ENCODE measurements at regions not wholly inside any gene's neighbourhood (a gene's known extent, or its start where the extent isn't known, plus 50 kb on each side); places are given as distances from the start of the nearest gene placed in this dataset.
"Not testable (repeated sequence)": the region's sequence is repeated elsewhere in the genome, so short reads cannot be mapped to it uniquely, and the experiment has no call there.

GRCh38 chr1:78203410-78203982, 157.7 kb downstream of the GIPC2 start:
- 71 to 74% methylated on average over 13 of the region's 13 CpGs for WGBS, 2 donors
- not testable (repeated sequence) for H3K27me3 ChIP-seq (ENCODE audit: control insufficient read depth in 1 of 2, insufficient read depth in 2 of 2, low read length in 2 of 2); H3K36me3 ChIP-seq (ENCODE audit: control insufficient read depth in 2 of 2, insufficient read depth in 2 of 2, low read length in 1 of 2); H3K4me3 ChIP-seq (ENCODE audit: low read depth in 1 of 2, low read length in 2 of 2); H3K27ac ChIP-seq (ENCODE audit: low read depth in 2 of 2, low read length in 1 of 2); H3K9me3 ChIP-seq (ENCODE audit: control insufficient read depth in 2 of 2, insufficient read depth in 1 of 2, low read depth in 1 of 2, low read length in 1 of 2); H3K4me1 ChIP-seq (ENCODE audit: control insufficient read depth in 2 of 2, insufficient read depth in 2 of 2, low read length in 1 of 2)

DNA sequence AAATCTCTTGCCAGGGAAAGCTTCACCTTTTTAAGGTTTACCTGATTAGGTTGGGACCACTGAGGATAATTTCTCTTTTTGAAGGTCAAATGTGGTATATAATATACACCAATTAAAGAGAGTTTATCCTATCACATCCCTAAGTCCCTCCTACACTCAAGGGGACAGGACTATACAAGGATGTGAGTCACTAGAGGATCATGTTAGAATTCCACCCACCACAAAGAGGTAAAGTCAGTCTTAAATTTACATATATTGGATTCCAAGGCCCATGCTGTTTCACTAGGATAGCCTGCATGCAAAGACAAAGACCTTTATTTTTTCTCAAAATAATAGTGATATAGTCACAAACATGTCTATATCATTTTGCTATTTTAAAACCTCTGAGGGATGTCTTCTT, 164.4 kb downstream of the GIPC2 start:
- Histone ChIP-seq H3K4me1 (ENCODE audit: control insufficient read depth in 2 of 2, insufficient read depth in 2 of 2, low read length in 1 of 2) (peaks cover 5 to 12% of the 10 kb centered on the region in 2 donors), H3K27ac (ENCODE audit: low read depth in 2 of 2, low read length in 1 of 2) (no peak overlapping the region), H3K36me3 (ENCODE audit: control insufficient read depth in 2 of 2, insufficient read depth in 2 of 2, low read length in 1 of 2) (no peaks in the 10 kb centered on the region), H3K4me3 (ENCODE audit: low read depth in 1 of 2, low read length in 2 of 2) (no peak overlapping the region), H3K27me3 (ENCODE audit: control insufficient read depth in 1 of 2, insufficient read depth in 2 of 2, low read length in 2 of 2) (no peaks in the 10 kb centered on the region), H3K9me3 (ENCODE audit: control insufficient read depth in 2 of 2, insufficient read depth in 1 of 2, low read depth in 1 of 2, low read length in 1 of 2) (peaks cover 0 to 7% of the 10 kb centered on the region in 2 donors)

GRCh38 chr1:78211483-78212092, 165.8 kb downstream of the GIPC2 start:
- 86 to 90% methylated on average over 7 of the region's 7 CpGs for WGBS, 2 donors
- no peaks in the 10 kb centered on the region for H3K27me3 ChIP-seq (ENCODE audit: control insufficient read depth in 1 of 2, insufficient read depth in 2 of 2, low read length in 2 of 2)
- H3K4me1 ChIP-seq (ENCODE audit: control insufficient read depth in 2 of 2, insufficient read depth in 2 of 2, low read length in 1 of 2) = peaks cover 5 to 12% of the 10 kb centered on the region in 2 donors
- no peak overlapping the region for H3K4me3 ChIP-seq (ENCODE audit: low read depth in 1 of 2, low read length in 2 of 2)
- peaks cover 0 to 7% of the 10 kb centered on the region in 2 donors for H3K9me3 ChIP-seq (ENCODE audit: control insufficient read depth in 2 of 2, insufficient read depth in 1 of 2, low read depth in 1 of 2, low read length in 1 of 2)
- H3K27ac ChIP-seq (ENCODE audit: low read depth in 2 of 2, low read length in 1 of 2) = no peak overlapping the region
- H3K36me3 ChIP-seq (ENCODE audit: control insufficient read depth in 2 of 2, insufficient read depth in 2 of 2, low read length in 1 of 2) = no peaks in the 10 kb centered on the region

- Histone ChIP-seq H3K4me1 (ENCODE audit: control insufficient read depth in 2 of 2, insufficient read depth in 2 of 2, low read length in 1 of 2) (peaks cover 5 to 12% of the 10 kb centered on the region in 2 donors), H3K27me3 (ENCODE audit: control insufficient read depth in 1 of 2, insufficient read depth in 2 of 2, low read length in 2 of 2) (no peaks in the 10 kb centered on the region), H3K9me3 (ENCODE audit: control insufficient read depth in 2 of 2, insufficient read depth in 1 of 2, low read depth in 1 of 2, low read length in 1 of 2) (peaks cover 0 to 7% of the 10 kb centered on the region in 2 donors), H3K27ac (ENCODE audit: low read depth in 2 of 2, low read length in 1 of 2) (no peak overlapping the region), H3K4me3 (ENCODE audit: low read depth in 1 of 2, low read length in 2 of 2) (no peak overlapping the region), H3K36me3 (ENCODE audit: control insufficient read depth in 2 of 2, insufficient read depth in 2 of 2, low read length in 1 of 2) (no peaks in the 10 kb centered on the region)
- 48 to 74% methylated on average over 4 of the region's 4 CpGs for WGBS, 2 donors
Measured at GRCh38 chr1:78214334-78214733, 168.6 kb downstream of the GIPC2 start.

DNA sequence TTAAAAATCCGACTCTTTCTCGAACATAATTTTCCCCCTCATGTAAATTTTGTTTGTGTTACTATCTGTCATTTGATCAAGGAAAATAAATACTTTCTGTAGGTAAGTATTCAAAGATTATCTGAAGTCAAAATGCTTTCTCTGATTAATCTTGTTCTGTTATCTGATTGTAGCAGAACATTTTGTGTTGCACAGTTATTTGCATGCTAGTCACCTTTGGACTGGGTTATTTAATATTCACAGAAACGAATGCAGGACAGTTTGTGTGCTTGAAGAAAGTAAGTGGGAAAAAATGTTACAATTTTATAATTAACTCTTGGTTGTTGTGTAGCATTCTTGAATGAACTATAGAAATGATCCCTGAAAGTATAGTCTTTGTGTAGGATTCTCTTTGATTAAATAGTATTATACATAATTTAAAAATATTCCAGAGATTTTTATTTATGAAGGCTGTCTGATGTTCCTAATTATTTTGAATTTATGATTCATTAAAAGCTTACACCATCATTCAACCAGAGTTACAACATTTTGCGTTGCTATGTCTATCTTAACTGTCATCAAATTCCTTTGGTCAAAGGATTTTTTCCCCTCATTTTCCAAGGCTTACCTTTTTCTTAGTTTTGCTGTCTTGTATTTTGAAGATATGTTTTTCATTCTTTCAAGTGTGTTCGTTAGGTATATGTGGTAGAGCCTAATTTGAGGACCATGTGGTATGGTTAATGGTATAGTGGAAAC, 176.6 kb downstream of the GIPC2 start:
- H3K36me3 ChIP-seq (ENCODE audit: control insufficient read depth in 2 of 2, insufficient read depth in 2 of 2, low read length in 1 of 2) = no peaks in the 10 kb centered on the region
- H3K9me3 ChIP-seq (ENCODE audit: control insufficient read depth in 2 of 2, insufficient read depth in 1 of 2, low read depth in 1 of 2, low read length in 1 of 2) = peaks cover 0 to 6% of the 10 kb centered on the region in 2 donors
- H3K27me3 ChIP-seq (ENCODE audit: control insufficient read depth in 1 of 2, insufficient read depth in 2 of 2, low read length in 2 of 2) = peaks cover 0 to 2% of the 10 kb centered on the region in 2 donors
- no peak overlapping the region for H3K27ac ChIP-seq (ENCODE audit: low read depth in 2 of 2, low read length in 1 of 2)
- no peaks in the 10 kb centered on the region for H3K4me1 ChIP-seq (ENCODE audit: control insufficient read depth in 2 of 2, insufficient read depth in 2 of 2, low read length in 1 of 2)
- H3K4me3 ChIP-seq (ENCODE audit: low read depth in 1 of 2, low read length in 2 of 2) = no peak overlapping the region
- 71 to 74% methylated on average over 5 of the region's 5 CpGs for WGBS, 2 donors

DNA sequence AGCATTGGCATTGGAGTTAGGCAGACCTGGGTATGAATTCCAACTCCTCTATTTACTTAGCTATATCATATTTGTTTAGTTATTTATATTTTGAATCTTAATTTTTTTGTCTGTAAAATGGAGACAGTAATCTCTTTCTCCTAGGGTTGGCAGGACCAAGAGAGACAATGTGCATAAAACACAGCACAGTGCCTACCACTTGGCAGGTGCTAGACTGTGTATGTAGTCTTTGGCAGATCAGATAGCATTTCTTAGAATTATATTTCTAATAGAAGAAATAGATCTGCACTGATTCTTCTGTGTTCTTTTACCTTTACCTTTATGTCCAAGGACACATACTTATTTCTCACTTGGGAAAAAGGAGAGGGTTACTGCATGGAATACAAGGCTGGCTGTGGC, 177.2 kb downstream of the GIPC2 start:
- Histone ChIP-seq H3K4me3 (ENCODE audit: low read depth in 1 of 2, low read length in 2 of 2) (no peak overlapping the region), H3K4me1 (ENCODE audit: control insufficient read depth in 2 of 2, insufficient read depth in 2 of 2, low read length in 1 of 2) (no peaks in the 10 kb centered on the region), H3K27me3 (ENCODE audit: control insufficient read depth in 1 of 2, insufficient read depth in 2 of 2, low read length in 2 of 2) (peaks cover 0 to 4% of the 10 kb centered on the region in 2 donors), H3K27ac (ENCODE audit: low read depth in 2 of 2, low read length in 1 of 2) (no peak overlapping the region), H3K9me3 (ENCODE audit: control insufficient read depth in 2 of 2, insufficient read depth in 1 of 2, low read depth in 1 of 2, low read length in 1 of 2) (peaks cover 0 to 7% of the 10 kb centered on the region in 2 donors), H3K36me3 (ENCODE audit: control insufficient read depth in 2 of 2, insufficient read depth in 2 of 2, low read length in 1 of 2) (no peaks in the 10 kb centered on the region)

DNA sequence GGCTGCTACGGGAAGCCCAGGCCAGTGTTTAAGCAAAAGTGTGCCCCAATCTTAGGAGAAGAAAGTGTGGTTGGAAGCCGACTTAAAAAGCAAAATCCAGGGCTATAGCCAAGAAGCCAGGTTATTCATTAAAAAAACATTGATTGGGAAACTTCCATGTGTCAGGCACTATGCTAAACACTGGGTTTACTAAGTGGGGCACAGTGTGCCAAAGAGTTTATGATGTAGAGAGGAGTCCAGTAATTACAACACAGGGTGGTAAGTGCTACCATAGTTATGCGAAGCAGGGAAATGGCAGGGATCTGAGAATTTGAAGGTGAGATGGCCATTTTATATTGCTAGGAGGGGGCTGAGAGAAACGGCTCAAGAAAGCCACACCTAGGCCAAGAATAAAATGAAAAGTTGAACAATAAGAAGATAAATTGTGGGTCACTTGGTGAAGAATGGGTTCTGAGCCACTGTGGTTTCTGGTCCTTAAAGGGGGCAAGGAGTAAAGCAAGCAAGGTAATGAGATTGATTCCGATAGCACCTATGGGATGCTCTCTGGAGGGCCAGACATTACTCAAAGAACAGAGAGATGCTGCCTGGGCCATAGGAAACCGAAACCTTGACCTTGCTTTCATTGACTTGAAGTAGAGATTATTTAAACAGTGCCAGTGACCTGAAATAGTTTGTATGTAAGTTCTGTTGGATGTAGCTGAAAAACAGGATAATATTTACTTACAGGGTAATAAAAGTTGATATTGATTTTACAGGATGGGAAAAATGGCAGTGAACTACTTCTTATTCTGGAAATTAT, 177.8 kb downstream of the GIPC2 start:
- Histone ChIP-seq H3K9me3 (ENCODE audit: control insufficient read depth in 2 of 2, insufficient read depth in 1 of 2, low read depth in 1 of 2, low read length in 1 of 2) (peaks cover 0 to 7% of the 10 kb centered on the region in 2 donors), H3K36me3 (ENCODE audit: control insufficient read depth in 2 of 2, insufficient read depth in 2 of 2, low read length in 1 of 2) (no peaks in the 10 kb centered on the region), H3K27ac (ENCODE audit: low read depth in 2 of 2, low read length in 1 of 2) (no peak overlapping the region), H3K4me3 (ENCODE audit: low read depth in 1 of 2, low read length in 2 of 2) (no peak overlapping the region), H3K27me3 (ENCODE audit: control insufficient read depth in 1 of 2, insufficient read depth in 2 of 2, low read length in 2 of 2) (peaks cover 0 to 4% of the 10 kb centered on the region in 2 donors), H3K4me1 (ENCODE audit: control insufficient read depth in 2 of 2, insufficient read depth in 2 of 2, low read length in 1 of 2) (no peaks in the 10 kb centered on the region)
- 73 to 81% methylated on average over 6 of the region's 6 CpGs for WGBS, 2 donors

- Histone ChIP-seq H3K4me3 (ENCODE audit: low read depth in 1 of 2, low read length in 2 of 2) (no peak overlapping the region), H3K27me3 (ENCODE audit: control insufficient read depth in 1 of 2, insufficient read depth in 2 of 2, low read length in 2 of 2) (peaks cover 0 to 4% of the 10 kb centered on the region in 2 donors), H3K9me3 (ENCODE audit: control insufficient read depth in 2 of 2, insufficient read depth in 1 of 2, low read depth in 1 of 2, low read length in 1 of 2) (peaks cover 0 to 7% of the 10 kb centered on the region in 2 donors), H3K36me3 (ENCODE audit: control insufficient read depth in 2 of 2, insufficient read depth in 2 of 2, low read length in 1 of 2) (no peaks in the 10 kb centered on the region), H3K4me1 (ENCODE audit: control insufficient read depth in 2 of 2, insufficient read depth in 2 of 2, low read length in 1 of 2) (no peaks in the 10 kb centered on the region), H3K27ac (ENCODE audit: low read depth in 2 of 2, low read length in 1 of 2) (no peak overlapping the region)
Measured at GRCh38 chr1:78224246-78224785, 178.6 kb downstream of the GIPC2 start.

GRCh38 chr1:78224861-78225552, 179.2 kb downstream of the GIPC2 start:
- Histone ChIP-seq H3K36me3 (ENCODE audit: control insufficient read depth in 2 of 2, insufficient read depth in 2 of 2, low read length in 1 of 2) (no peaks in the 10 kb centered on the region), H3K27ac (ENCODE audit: low read depth in 2 of 2, low read length in 1 of 2) (no peak overlapping the region), H3K9me3 (ENCODE audit: control insufficient read depth in 2 of 2, insufficient read depth in 1 of 2, low read depth in 1 of 2, low read length in 1 of 2) (peaks cover 0 to 7% of the 10 kb centered on the region in 2 donors), H3K4me3 (ENCODE audit: low read depth in 1 of 2, low read length in 2 of 2) (no peak overlapping the region), H3K4me1 (ENCODE audit: control insufficient read depth in 2 of 2, insufficient read depth in 2 of 2, low read length in 1 of 2) (no peaks in the 10 kb centered on the region), H3K27me3 (ENCODE audit: control insufficient read depth in 1 of 2, insufficient read depth in 2 of 2, low read length in 2 of 2) (peaks cover 0 to 4% of the 10 kb centered on the region in 2 donors)
- 63 to 73% methylated on average over 3 of the region's 3 CpGs for WGBS, 2 donors
